Esophagus (tissue), 2 donors: ENCODE measurements at regions not wholly inside any gene's neighbourhood (a gene's known extent, or its start where the extent isn't known, plus 50 kb on each side); places are given as distances from the start of the nearest gene placed in this dataset.

ENCODE experiments used
- H3K27ac ChIP-seq, 2 donors: one replicate each; pipeline ENCODE4 v1.5.1; 2013; ENCODE audit warnings: low read depth in 2 of 2, mild to moderate bottlenecking in 2 of 2, inconsistent platforms in 1 of 2, low read length in 1 of 2, moderate library complexity in 1 of 2
- H3K27me3 ChIP-seq, 2 donors: one replicate each; pipeline ENCODE4 v1.6.1; 2013; ENCODE audit warnings: low read length in 2 of 2, control low read depth in 1 of 2, mild to moderate bottlenecking in 1 of 2; ENCODE audit not compliant: insufficient read depth in 2 of 2, control insufficient read depth in 1 of 2
- H3K36me3 ChIP-seq, 2 donors: one replicate each; pipeline ENCODE4 v1.6.1; 2013; ENCODE audit warnings: low read length in 1 of 2; ENCODE audit not compliant: control insufficient read depth in 2 of 2, insufficient read depth in 2 of 2
- H3K4me1 ChIP-seq, 2 donors: one replicate each; pipeline ENCODE4 v1.6.1; 2013; ENCODE audit warnings: low read length in 1 of 2; ENCODE audit not compliant: control insufficient read depth in 2 of 2, insufficient read depth in 2 of 2
- H3K4me3 ChIP-seq, 2 donors: one replicate each; pipeline ENCODE4 v1.5.1; 2013; ENCODE audit warnings: low read length in 2 of 2, mild to moderate bottlenecking in 2 of 2, low read depth in 1 of 2, moderate library complexity in 1 of 2
- H3K9me3 ChIP-seq, 2 donors: one replicate each; pipeline ENCODE4 v1.6.1; 2013; ENCODE audit warnings: mild to moderate bottlenecking in 2 of 2, low read depth in 1 of 2, low read length in 1 of 2, moderate library complexity in 1 of 2; ENCODE audit not compliant: control insufficient read depth in 2 of 2, insufficient read depth in 1 of 2
- donor health status: healthy with polysubstance abuse.
- donor health status: Bipolar disorder and iron deficiency.

GRCh38 chr12:42639556-42639955 lies 50.0 kb upstream of the PRICKLE1 start:
- H3K4me1 ChIP-seq, result no peaks in the 10 kb centered on the region
- H3K36me3 ChIP-seq, result no peaks in the 10 kb centered on the region
- no peaks in the 10 kb centered on the region for H3K9me3 ChIP-seq
- no peak overlapping the region for H3K27ac ChIP-seq
- H3K4me3 ChIP-seq, result no peak overlapping the region
- H3K27me3 ChIP-seq, result no peaks in the 10 kb centered on the region
